ENCODE measurements at regions not wholly inside any gene's neighbourhood (a gene's known extent, or its start where the extent isn't known, plus 50 kb on each side); places are given as distances from the start of the nearest gene placed in this dataset.

- no peak for DNase-seq (ENCODE audit: missing footprints)
- no peak for ATAC-seq
- intact Hi-C loops (cut with DNase I) = no loop called here
Observed at GRCh38 chr14:101056446-101056845, 152.9 kb upstream of the RTL1 start.

GRCh38 chr14:101057394-101057793, 153.9 kb upstream of the RTL1 start:
- ATAC-seq = no peak

GRCh38 chr14:101058571-101058970, 155.0 kb upstream of the RTL1 start:
- intact Hi-C loops (cut with DNase I) = no loop called here
- DNase-seq (ENCODE audit: missing footprints) = no peak
- no peak for ATAC-seq

More at GRCh38 chr14:101057394-101057793, 153.9 kb upstream of the RTL1 start:
- no peak for DNase-seq (ENCODE audit: missing footprints)
- intact Hi-C loops (cut with DNase I) = no loop called here

- intact Hi-C loops (cut with DNase I) = no loop called here
- DNase-seq (ENCODE audit: missing footprints) (peak; percentile 59), ATAC-seq (no peak)
Observed at GRCh38 chr14:101060171-101060601, 156.7 kb upstream of the RTL1 start.

GRCh38 chr14:101061411-101062064, 158.0 kb upstream of the RTL1 start:
- no peak for DNase-seq (ENCODE audit: missing footprints)
- intact Hi-C loops (cut with DNase I) = no loop called here
- no peak for ATAC-seq

GRCh38 chr14:101062065-101062450, 158.5 kb upstream of the RTL1 start:
- intact Hi-C loops (cut with DNase I) = no loop called here
- ATAC-seq (no peak), DNase-seq (ENCODE audit: missing footprints) (no peak)

- intact Hi-C loops (cut with DNase I) = no loop called here
- no peak for ATAC-seq
- DNase-seq (ENCODE audit: missing footprints) = no peak
Observed at GRCh38 chr14:101062601-101063000, 159.1 kb upstream of the RTL1 start.

GRCh38 chr14:101063121-101063520, 159.6 kb upstream of the RTL1 start:
- intact Hi-C loops (cut with DNase I) = no loop called here
- no peak for DNase-seq (ENCODE audit: missing footprints)
- ATAC-seq = no peak

- intact Hi-C loops (cut with DNase I) = no loop called here
- no peak for ATAC-seq
- no peak for DNase-seq (ENCODE audit: missing footprints)
Observed at GRCh38 chr14:101064121-101064661, 160.7 kb upstream of the RTL1 start.

GRCh38 chr14:101064718-101065117, 161.2 kb upstream of the RTL1 start:
- ATAC-seq (no peak), DNase-seq (ENCODE audit: missing footprints) (no peak)
- intact Hi-C loops (cut with DNase I) = no loop called here

GRCh38 chr14:101065246-101065645, 161.7 kb upstream of the RTL1 start:
- ATAC-seq (no peak), DNase-seq (ENCODE audit: missing footprints) (no peak)
- intact Hi-C loops (cut with DNase I) = no loop called here

- DNase-seq (ENCODE audit: missing footprints) = no peak
- intact Hi-C loops (cut with DNase I) = no loop called here
Observed at GRCh38 chr14:101065696-101066694, 162.5 kb upstream of the RTL1 start.

GRCh38 chr14:101066826-101067510, 163.4 kb upstream of the RTL1 start:
- DNase-seq (ENCODE audit: missing footprints) (no peak), ATAC-seq (no peak)
- intact Hi-C loops (cut with DNase I) = no loop called here

More at GRCh38 chr14:101065696-101066694, 162.5 kb upstream of the RTL1 start:
- no peak for ATAC-seq

- no peak for DNase-seq (ENCODE audit: missing footprints)
- ATAC-seq = no peak
- intact Hi-C loops (cut with DNase I) = no loop called here
Observed at GRCh38 chr14:101068313-101069227, 165.0 kb upstream of the RTL1 start.

GRCh38 chr14:101069228-101069549, 165.7 kb upstream of the RTL1 start:
- ATAC-seq (no peak), DNase-seq (ENCODE audit: missing footprints) (no peak)
- intact Hi-C loops (cut with DNase I) = no loop called here

GRCh38 chr14:101069666-101070362, 166.3 kb upstream of the RTL1 start:
- intact Hi-C loops (cut with DNase I) = no loop called here
- ATAC-seq = no peak
- no peak for DNase-seq (ENCODE audit: missing footprints)

- intact Hi-C loops (cut with DNase I) = no loop called here
- DNase-seq (ENCODE audit: missing footprints) (peak; percentile 45), ATAC-seq (no peak)
Observed at GRCh38 chr14:101070540-101071492, 167.3 kb upstream of the RTL1 start.

All from Right ventricle myocardium inferior (tissue), 1 donor.